Erythroblast (primary cell): ENCODE measurements at regions not wholly inside any gene's neighbourhood (a gene's known extent, or its start where the extent isn't known, plus 50 kb on each side); places are given as distances from the start of the nearest gene placed in this dataset.

ENCODE experiments used
- DNase-seq, 2 experiments: peaks; one replicate each; lab custom pipeline; 2025; lab: John Stamatoyannopoulos, UW
- GATA1 ChIP-seq: IDR thresholded peaks from 2 replicates; pipeline ENCODE4 v1.6.1; 2011; ENCODE audit warnings: low read depth, mild to moderate bottlenecking, control low read depth, low read length, moderate library complexity
- POLR2A ChIP-seq: IDR thresholded peaks from 2 replicates; pipeline ENCODE4 v1.6.1; 2011; ENCODE audit warnings: mild to moderate bottlenecking, low read length

- TF ChIP-seq POLR2A = no peak
- no peak for TF ChIP-seq GATA1
Observed at GRCh38 chr7:52726986-52727385, 308.4 kb upstream of the POM121L12 start.

GRCh38 chr7:52726493-52726892 is 308.9 kb upstream of the POM121L12 start:
- TF ChIP-seq POLR2A (no peak), GATA1 (no peak)
- no peak for DNase-seq

More at GRCh38 chr7:52726986-52727385, 308.4 kb upstream of the POM121L12 start:
- no peak for DNase-seq

GRCh38 chr7:52723606-52724005 is 311.8 kb upstream of the POM121L12 start:
- TF ChIP-seq GATA1 = no peak
- TF ChIP-seq POLR2A = no peak
- no peak for DNase-seq

- DNase-seq = no peak
- TF ChIP-seq POLR2A = no peak
- TF ChIP-seq GATA1 = no peak
Observed at GRCh38 chr7:52720856-52721255, 314.6 kb upstream of the POM121L12 start.

- TF ChIP-seq POLR2A = no peak
- TF ChIP-seq GATA1 = no peak
- DNase-seq = no peak
Observed at GRCh38 chr7:52719677-52720076, 315.8 kb upstream of the POM121L12 start.

GRCh38 chr7:52715701-52716100 is 319.7 kb upstream of the POM121L12 start:
- DNase-seq = no peak
- TF ChIP-seq POLR2A (no peak), GATA1 (no peak)

- no peak for DNase-seq
- no peak for TF ChIP-seq POLR2A
- TF ChIP-seq GATA1 = no peak
Observed at GRCh38 chr7:52712938-52713337, 322.5 kb upstream of the POM121L12 start.

- TF ChIP-seq GATA1 (no peak), POLR2A (no peak)
- DNase-seq = no peak
Observed at GRCh38 chr7:52711951-52712350, 323.5 kb upstream of the POM121L12 start.

GRCh38 chr7:52708846-52709245 is 326.6 kb upstream of the POM121L12 start:
- TF ChIP-seq GATA1 = no peak
- TF ChIP-seq POLR2A = no peak
- DNase-seq = no peak

- no peak for DNase-seq
- no peak for TF ChIP-seq GATA1
- no peak for TF ChIP-seq POLR2A
Observed at GRCh38 chr7:52705768-52706167, 329.7 kb upstream of the POM121L12 start.

GRCh38 chr7:52700349-52700748 is 335.1 kb upstream of the POM121L12 start:
- no peak for DNase-seq
- TF ChIP-seq POLR2A (no peak), GATA1 (no peak)

GRCh38 chr7:52695973-52696595 is 339.3 kb upstream of the POM121L12 start:
- DNase-seq = no peak
- TF ChIP-seq POLR2A = no peak
- TF ChIP-seq GATA1 = no peak

GRCh38 chr7:52691257-52691656 is 344.2 kb upstream of the POM121L12 start:
- no peak for DNase-seq
- TF ChIP-seq GATA1 (no peak), POLR2A (no peak)

GRCh38 chr7:52689912-52690311 is 345.5 kb upstream of the POM121L12 start:
- DNase-seq = no peak

GRCh38 chr7:52685333-52685732 is 350.1 kb upstream of the POM121L12 start:
- no peak for TF ChIP-seq POLR2A
- no peak for TF ChIP-seq GATA1
- no peak for DNase-seq

More at GRCh38 chr7:52689912-52690311, 345.5 kb upstream of the POM121L12 start:
- no peak for TF ChIP-seq POLR2A
- no peak for TF ChIP-seq GATA1
